ENCODE measurements at regions not wholly inside any gene's neighbourhood (a gene's known extent, or its start where the extent isn't known, plus 50 kb on each side); places are given as distances from the start of the nearest gene placed in this dataset.
A peak's percentile ranks its signal among the peaks of the same experiment; 100 is the strongest.

DNA sequence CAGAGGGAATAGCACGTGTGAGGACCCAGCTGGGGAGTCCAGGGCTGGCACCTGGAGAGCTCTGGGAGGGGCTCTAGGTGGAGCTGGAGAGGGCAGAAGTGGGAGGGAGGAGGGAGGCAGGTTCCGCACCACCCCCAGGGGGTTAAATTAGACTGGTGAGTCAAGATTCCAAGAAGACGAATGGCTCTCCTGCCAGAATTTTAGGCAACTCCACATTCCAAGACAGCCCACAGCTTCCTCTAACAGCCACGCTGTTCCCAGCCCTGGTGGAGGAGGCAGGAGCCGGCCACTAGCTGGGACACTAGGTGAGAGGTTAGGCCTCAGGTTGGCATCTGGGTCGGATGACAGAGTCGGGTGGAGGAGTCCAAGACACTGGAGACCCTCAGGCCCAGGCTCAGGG is 60.2 kb downstream of the TFAP2C start:
- H3K4me2 ChIP-seq (ENCODE audit: low read length): no peak overlapping the region
- H4K8ac ChIP-seq (ENCODE audit: low read depth, low read length): no peak overlapping the region
- no peak overlapping the region for H4K5ac ChIP-seq (ENCODE audit: low read length)
- H3K4me1 ChIP-seq (ENCODE audit: control insufficient read depth, low read depth, low read length): no peaks in the 10 kb centered on the region
- no peak overlapping the region for H3K18ac ChIP-seq (ENCODE audit: low read length)
- no peak overlapping the region for H3K27ac ChIP-seq (ENCODE audit: low read depth, low read length)
- no peak overlapping the region for H2AK5ac ChIP-seq (ENCODE audit: low read length)
- no peaks in the 10 kb centered on the region for H3K36me3 ChIP-seq (ENCODE audit: control insufficient read depth, insufficient read depth, low read length)
- no CpG with 5 or more reads among the region's 7 CpGs for WGBS (ENCODE audit: extremely low coverage, insufficient coverage, low lambda C conversion rate)
- H3K9ac ChIP-seq (ENCODE audit: low read length): no peak overlapping the region
- H3K4ac ChIP-seq (ENCODE audit: low read depth, low read length): no peak overlapping the region
- H3K79me1 ChIP-seq (ENCODE audit: low read length): no peaks in the 10 kb centered on the region
- DNase-seq: peak; percentile 58
- no peak overlapping the region for H2BK120ac ChIP-seq (ENCODE audit: low read depth, low read length)
- H2BK5ac ChIP-seq (ENCODE audit: low read length): no peak overlapping the region
- H3K4me3 ChIP-seq (ENCODE audit: low read length): no peak overlapping the region
- H3K27me3 ChIP-seq (ENCODE audit: insufficient read depth, low read length, poor library complexity): no peaks in the 10 kb centered on the region
- no peak overlapping the region for H3K56ac ChIP-seq (ENCODE audit: low read length)
- H3K23ac ChIP-seq (ENCODE audit: low read length): no peak overlapping the region
- no peak overlapping the region for H2BK15ac ChIP-seq (replicated peaks; ENCODE audit: low read depth)
- no peaks in the 10 kb centered on the region for H3K79me2 ChIP-seq (ENCODE audit: control insufficient read depth, insufficient read depth, low read length)

- no peak overlapping the region for H3K23ac ChIP-seq (ENCODE audit: low read length)
- H3K4me1 ChIP-seq (ENCODE audit: control insufficient read depth, low read depth, low read length): no peaks in the 10 kb centered on the region
- no peak overlapping the region for H2BK120ac ChIP-seq (ENCODE audit: low read depth, low read length)
- H3K27me3 ChIP-seq (ENCODE audit: insufficient read depth, low read length, poor library complexity): no peaks in the 10 kb centered on the region
- no peak overlapping the region for H3K9ac ChIP-seq (ENCODE audit: low read length)
- no peak overlapping the region for H3K18ac ChIP-seq (ENCODE audit: low read length)
- DNase-seq: no peak
- H4K8ac ChIP-seq (ENCODE audit: low read depth, low read length): no peak overlapping the region
- WGBS (ENCODE audit: extremely low coverage, insufficient coverage, low lambda C conversion rate): no CpG with 5 or more reads among the region's 8 CpGs
- no peak overlapping the region for H2AK5ac ChIP-seq (ENCODE audit: low read length)
- no peaks in the 10 kb centered on the region for H3K36me3 ChIP-seq (ENCODE audit: control insufficient read depth, insufficient read depth, low read length)
- no peak overlapping the region for H2BK5ac ChIP-seq (ENCODE audit: low read length)
- no peak overlapping the region for H3K27ac ChIP-seq (ENCODE audit: low read depth, low read length)
- H3K56ac ChIP-seq (ENCODE audit: low read length): no peak overlapping the region
- H4K5ac ChIP-seq (ENCODE audit: low read length): no peak overlapping the region
- no peak overlapping the region for H3K4me2 ChIP-seq (ENCODE audit: low read length)
- no peak overlapping the region for H3K4me3 ChIP-seq (ENCODE audit: low read length)
- no peak overlapping the region for H3K4ac ChIP-seq (ENCODE audit: low read depth, low read length)
- no peaks in the 10 kb centered on the region for H3K79me2 ChIP-seq (ENCODE audit: control insufficient read depth, insufficient read depth, low read length)
- no peak overlapping the region for H2BK15ac ChIP-seq (replicated peaks; ENCODE audit: low read depth)
- no peaks in the 10 kb centered on the region for H3K79me1 ChIP-seq (ENCODE audit: low read length)
These were observed 60.9 kb downstream of the TFAP2C start for GRCh38 chr20:56689852-56690485.

- Histone ChIP-seq H3K4ac (ENCODE audit: low read depth, low read length) (no peak overlapping the region), H3K36me3 (ENCODE audit: control insufficient read depth, insufficient read depth, low read length) (no peaks in the 10 kb centered on the region), H2BK5ac (ENCODE audit: low read length) (no peak overlapping the region), H3K18ac (ENCODE audit: low read length) (no peak overlapping the region), H3K27me3 (ENCODE audit: insufficient read depth, low read length, poor library complexity) (no peaks in the 10 kb centered on the region), H4K8ac (ENCODE audit: low read depth, low read length) (no peak overlapping the region), H3K4me3 (ENCODE audit: low read length) (no peak overlapping the region), H2AK5ac (ENCODE audit: low read length) (no peak overlapping the region), H3K4me2 (ENCODE audit: low read length) (no peak overlapping the region), H3K27ac (ENCODE audit: low read depth, low read length) (no peak overlapping the region), H3K4me1 (ENCODE audit: control insufficient read depth, low read depth, low read length) (no peaks in the 10 kb centered on the region), H3K56ac (ENCODE audit: low read length) (no peak overlapping the region), H3K79me2 (ENCODE audit: control insufficient read depth, insufficient read depth, low read length) (no peaks in the 10 kb centered on the region), H4K5ac (ENCODE audit: low read length) (no peak overlapping the region), H2BK120ac (ENCODE audit: low read depth, low read length) (no peak overlapping the region), H2BK15ac (replicated peaks; ENCODE audit: low read depth) (no peak overlapping the region), H3K23ac (ENCODE audit: low read length) (no peak overlapping the region), H3K9ac (ENCODE audit: low read length) (no peak overlapping the region), H3K79me1 (ENCODE audit: low read length) (no peaks in the 10 kb centered on the region)
- DNase-seq: no peak
- no CpG with 5 or more reads among the region's 11 CpGs for WGBS (ENCODE audit: extremely low coverage, insufficient coverage, low lambda C conversion rate)
These were observed 61.5 kb downstream of the TFAP2C start for GRCh38 chr20:56690531-56691175.

DNA sequence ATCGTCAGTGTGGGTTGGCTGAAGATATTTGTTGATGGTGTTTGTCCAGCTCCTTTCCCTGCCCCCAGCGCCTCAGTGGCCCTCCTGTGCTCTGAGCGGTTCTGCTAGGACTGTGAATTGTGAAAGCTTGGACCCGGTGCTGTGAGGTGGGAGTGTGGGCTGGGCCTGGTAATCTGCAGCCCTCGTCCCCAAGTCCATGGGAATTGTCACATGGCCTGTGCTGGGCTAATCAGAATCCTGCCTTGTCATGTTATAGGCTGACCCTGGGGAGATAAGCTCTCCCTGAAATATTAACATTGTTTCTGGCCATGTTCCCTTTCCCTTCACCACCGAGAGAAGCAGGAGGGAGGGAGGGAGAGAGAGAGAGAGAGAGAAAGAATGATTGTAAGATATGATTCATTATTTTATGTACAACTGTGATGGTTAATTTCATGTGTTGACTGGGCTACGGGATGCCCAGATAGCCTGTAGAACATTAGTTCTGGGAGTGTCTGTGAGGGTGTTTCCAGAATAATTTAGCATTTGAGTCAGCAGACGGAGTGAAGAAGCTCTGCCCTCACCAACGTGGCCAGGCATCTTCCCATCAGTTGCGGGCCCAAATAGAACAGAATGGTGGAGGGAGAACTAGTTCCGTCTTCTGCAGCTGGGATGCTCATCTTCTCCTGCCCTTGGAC is 62.4 kb downstream of the TFAP2C start:
- Histone ChIP-seq H3K27ac (ENCODE audit: low read depth, low read length) (no peak overlapping the region), H3K4ac (ENCODE audit: low read depth, low read length) (no peak overlapping the region), H3K56ac (ENCODE audit: low read length) (no peak overlapping the region), H3K36me3 (ENCODE audit: control insufficient read depth, insufficient read depth, low read length) (no peaks in the 10 kb centered on the region), H3K27me3 (ENCODE audit: insufficient read depth, low read length, poor library complexity) (no peaks in the 10 kb centered on the region), H3K23ac (ENCODE audit: low read length) (no peak overlapping the region), H2BK15ac (replicated peaks; ENCODE audit: low read depth) (no peak overlapping the region), H3K4me2 (ENCODE audit: low read length) (no peak overlapping the region), H2BK120ac (ENCODE audit: low read depth, low read length) (no peak overlapping the region), H3K79me2 (ENCODE audit: control insufficient read depth, insufficient read depth, low read length) (no peaks in the 10 kb centered on the region), H4K5ac (ENCODE audit: low read length) (no peak overlapping the region), H3K79me1 (ENCODE audit: low read length) (no peaks in the 10 kb centered on the region), H2BK5ac (ENCODE audit: low read length) (no peak overlapping the region), H3K18ac (ENCODE audit: low read length) (no peak overlapping the region), H3K4me1 (ENCODE audit: control insufficient read depth, low read depth, low read length) (no peaks in the 10 kb centered on the region), H2AK5ac (ENCODE audit: low read length) (no peak overlapping the region), H4K8ac (ENCODE audit: low read depth, low read length) (no peak overlapping the region), H3K4me3 (ENCODE audit: low read length) (no peak overlapping the region), H3K9ac (ENCODE audit: low read length) (no peak overlapping the region)
- WGBS (ENCODE audit: extremely low coverage, insufficient coverage, low lambda C conversion rate): no CpG with 5 or more reads among the region's 11 CpGs
- no peak for DNase-seq

DNA sequence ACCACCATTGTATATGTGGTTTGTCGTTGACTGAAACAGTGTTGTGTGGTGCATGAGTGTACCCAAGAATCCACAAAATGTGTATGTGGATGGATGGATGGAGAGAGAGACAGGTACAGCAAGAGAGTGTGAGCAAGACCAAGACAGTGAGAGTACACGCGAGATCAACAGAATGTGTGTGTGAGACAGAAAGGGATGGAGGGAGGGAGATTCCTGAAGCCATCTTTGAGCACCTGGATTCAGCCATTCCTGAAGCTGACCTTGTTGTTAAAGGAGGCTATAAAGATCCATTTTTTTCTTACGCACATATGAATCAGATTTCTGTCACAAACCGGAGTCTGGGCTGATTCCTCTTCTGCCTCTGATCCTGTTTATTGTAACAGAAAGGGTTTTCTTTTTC is 64.1 kb downstream of the TFAP2C start:
- H2BK120ac ChIP-seq (ENCODE audit: low read depth, low read length): no peak overlapping the region
- no peak overlapping the region for H4K8ac ChIP-seq (ENCODE audit: low read depth, low read length)
- no peak overlapping the region for H3K18ac ChIP-seq (ENCODE audit: low read length)
- DNase-seq: no peak
- no peaks in the 10 kb centered on the region for H3K4me1 ChIP-seq (ENCODE audit: control insufficient read depth, low read depth, low read length)
- WGBS (ENCODE audit: extremely low coverage, insufficient coverage, low lambda C conversion rate): no CpG with 5 or more reads among the region's 5 CpGs
- no peak overlapping the region for H3K9ac ChIP-seq (ENCODE audit: low read length)
- H3K27me3 ChIP-seq (ENCODE audit: insufficient read depth, low read length, poor library complexity): no peaks in the 10 kb centered on the region
- no peak overlapping the region for H3K4me3 ChIP-seq (ENCODE audit: low read length)
- H3K4ac ChIP-seq (ENCODE audit: low read depth, low read length): no peak overlapping the region
- H3K23ac ChIP-seq (ENCODE audit: low read length): no peak overlapping the region
- no peak overlapping the region for H4K5ac ChIP-seq (ENCODE audit: low read length)
- H2AK5ac ChIP-seq (ENCODE audit: low read length): no peak overlapping the region
- H3K79me1 ChIP-seq (ENCODE audit: low read length): no peaks in the 10 kb centered on the region
- no peaks in the 10 kb centered on the region for H3K79me2 ChIP-seq (ENCODE audit: control insufficient read depth, insufficient read depth, low read length)
- H2BK15ac ChIP-seq (replicated peaks; ENCODE audit: low read depth): no peak overlapping the region
- H3K4me2 ChIP-seq (ENCODE audit: low read length): no peak overlapping the region
- H2BK5ac ChIP-seq (ENCODE audit: low read length): no peak overlapping the region
- H3K27ac ChIP-seq (ENCODE audit: low read depth, low read length): no peak overlapping the region
- no peaks in the 10 kb centered on the region for H3K36me3 ChIP-seq (ENCODE audit: control insufficient read depth, insufficient read depth, low read length)
- no peak overlapping the region for H3K56ac ChIP-seq (ENCODE audit: low read length)
